ENCODE measurements at regions not wholly inside any gene's neighbourhood (a gene's known extent, or its start where the extent isn't known, plus 50 kb on each side); places are given as distances from the start of the nearest gene placed in this dataset.

- TF ChIP-seq GATA2 (IDR thresholded peaks at IDR 0.05; ENCODE audit: low read depth, low read length) (no peak), GATA3 (IDR thresholded peaks at IDR 0.05; ENCODE audit: low read depth, low read length) (no peak)
These were observed 253.9 kb upstream of the SFSWAP start for GRCh38 chr12:131457028-131457310.
